Hepatocyte (in vitro differentiated cells): ENCODE measurements at regions not wholly inside any gene's neighbourhood (a gene's known extent, or its start where the extent isn't known, plus 50 kb on each side); places are given as distances from the start of the nearest gene placed in this dataset.

Source experiments
- DNase-seq: peaks from one replicate; pipeline ENCODE4 v3.0.0-alpha.2; 2016; ENCODE audit warnings: low spot score
- H2AFZ ChIP-seq: fragments of 200-600 bp; sonication (generic); 2 replicates; pipeline ENCODE4 v1.6.0; 2016; ENCODE audit warnings: antibody characterized with exemption, mild to moderate bottlenecking
- H3K27ac ChIP-seq: fragments of 200-600 bp; sonication (generic); 2 replicates; pipeline ENCODE4 v1.5.1; 2016; ENCODE audit warnings: mild to moderate bottlenecking
- H3K27me3 ChIP-seq: fragments of 200-600 bp; sonication (generic); 2 replicates; pipeline ENCODE4 v1.6.1; 2016
- H3K36me3 ChIP-seq: fragments of 200-600 bp; sonication (generic); replicated peaks from 2 replicates; pipeline ENCODE4 v1.5.1; 2016; ENCODE audit warnings: low read depth; ENCODE audit not compliant: insufficient read depth
- H3K4me1 ChIP-seq: fragments of 200-600 bp; sonication (generic); 2 replicates; pipeline ENCODE4 v1.5.1; 2016; ENCODE audit warnings: mild to moderate bottlenecking, moderate library complexity; ENCODE audit not compliant: insufficient read depth
- H3K4me2 ChIP-seq: fragments of 200-600 bp; sonication (generic); 2 replicates; pipeline ENCODE4 v1.6.0; 2016
- H3K4me3 ChIP-seq: fragments of 200-600 bp; sonication (generic); 2 replicates; pipeline ENCODE4 v1.5.1; 2016; ENCODE audit warnings: mild to moderate bottlenecking
- H3K79me2 ChIP-seq: fragments of 200-600 bp; sonication (generic); 2 replicates; pipeline ENCODE4 v1.6.0; 2017; ENCODE audit warnings: mild to moderate bottlenecking
- H3K9me2 ChIP-seq: fragments of 200-600 bp; sonication (generic); replicated peaks from 2 replicates; pipeline ENCODE4 v1.6.0; 2017; ENCODE audit warnings: mild to moderate bottlenecking; ENCODE audit not compliant: insufficient read depth
- H3K9me3 ChIP-seq: fragments of 200-600 bp; sonication (generic); 2 replicates; pipeline ENCODE4 v1.5.1; 2016; ENCODE audit warnings: low read depth, mild to moderate bottlenecking
- H4K20me1 ChIP-seq: fragments of 200-600 bp; sonication (generic); 2 replicates; pipeline ENCODE4 v1.6.0; 2016; ENCODE audit warnings: mild to moderate bottlenecking; ENCODE audit not compliant: insufficient read depth, poor library complexity, severe bottlenecking
- CTCF ChIP-seq: fragments of 200-600 bp; sonication (generic); IDR thresholded peaks from 2 replicates; pipeline ENCODE4 v1.5.1; 2016; ENCODE audit warnings: antibody characterized with exemption, mild to moderate bottlenecking; ENCODE audit not compliant: poor library complexity
- EZH2 ChIP-seq: fragments of 200-600 bp; sonication (generic); IDR thresholded peaks from 2 replicates; pipeline ENCODE4 v1.6.1; 2016; ENCODE audit warnings: antibody characterized with exemption, mild to moderate bottlenecking, borderline replicate concordance
- EZH2phosphoT487 ChIP-seq: fragments of 200-600 bp; sonication (generic); IDR thresholded peaks from one replicate; pipeline ENCODE4 v1.6.1; 2018; ENCODE audit warnings: antibody characterized with exemption, mild to moderate bottlenecking, low read depth, moderate library complexity; ENCODE audit not compliant: unreplicated experiment, severe bottlenecking
- WGBS: methylation state at CpG from one replicate; pipeline ENCODE4 v1.1.6; 2016; ENCODE audit warnings: low lambda C conversion rate; ENCODE audit errors: missing lambda C conversion rate; 5-methylcytosine and 5-hydroxymethylcytosine counted together

DNA sequence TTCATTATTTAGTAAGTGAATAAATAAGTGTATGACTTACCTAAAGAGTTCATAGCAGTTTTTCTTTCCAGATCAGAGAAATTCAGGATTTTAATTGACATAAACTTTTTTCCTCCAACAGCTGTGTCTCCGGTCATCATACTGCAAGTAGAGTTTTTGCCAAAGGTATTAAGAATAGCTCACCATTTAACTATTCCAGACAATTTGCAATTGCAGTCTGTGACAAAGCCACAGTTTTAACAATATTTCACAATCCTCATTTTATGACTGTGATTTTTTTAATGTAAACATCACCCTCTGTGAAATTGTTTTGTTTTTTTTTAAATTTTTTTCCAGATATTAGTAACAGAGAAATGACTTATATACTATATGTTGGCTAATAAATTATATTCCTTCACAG, 199.1 kb downstream of the TRIB2 start:
- Histone ChIP-seq H3K79me2 (no peaks in the 10 kb centered on the region), H3K4me1 (no peaks in the 10 kb centered on the region), H4K20me1 (no peaks in the 10 kb centered on the region), H3K9me2 (no peaks in the 10 kb centered on the region), H3K27me3 (no peaks in the 10 kb centered on the region), H2AFZ (no peak overlapping the region), H3K4me3 (no peak overlapping the region), H3K9me3 (no peaks in the 10 kb centered on the region), H3K27ac (no peak overlapping the region), H3K4me2 (no peak overlapping the region), H3K36me3 (no peaks in the 10 kb centered on the region)
- no peak for TF ChIP-seq EZH2
- no peak for TF ChIP-seq EZH2phosphoT487
- TF ChIP-seq CTCF: no peak
- no peak for DNase-seq
- WGBS: 86% methylated on average over 1 of the region's 1 CpG

DNA sequence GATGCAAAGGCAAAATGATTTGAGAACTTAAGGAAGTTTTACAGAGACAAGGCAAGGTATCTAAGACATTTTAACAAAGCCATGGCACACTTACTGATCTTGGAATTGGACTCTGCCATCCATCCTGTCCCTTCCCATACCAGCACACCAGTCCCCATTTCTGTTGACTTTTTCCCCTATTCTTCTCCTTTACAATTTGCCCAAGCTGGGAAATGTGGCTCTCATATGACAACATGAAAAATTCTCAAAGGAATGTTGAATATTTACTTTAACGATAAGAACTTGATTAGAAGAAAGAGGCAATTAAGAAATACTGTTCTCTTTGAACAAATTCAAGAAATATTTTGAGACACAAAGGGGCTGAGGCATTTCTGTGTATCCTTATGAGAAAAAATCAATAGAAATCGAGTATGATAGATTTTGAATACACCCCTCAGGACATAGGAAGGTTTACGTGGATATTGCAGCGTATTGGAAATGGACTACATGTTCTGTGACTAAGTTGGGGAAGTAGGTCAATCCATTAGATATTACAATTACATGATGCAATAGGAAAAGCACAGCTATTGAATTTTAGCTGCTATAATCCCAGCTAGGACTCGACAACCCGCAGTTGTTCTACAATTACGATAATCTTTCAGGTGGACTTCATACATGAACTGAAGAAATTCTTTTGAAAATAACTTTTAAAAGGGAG, 201.6 kb downstream of the TRIB2 start:
- Histone ChIP-seq H3K4me3 (no peak overlapping the region), H3K79me2 (no peaks in the 10 kb centered on the region), H3K36me3 (no peaks in the 10 kb centered on the region), H4K20me1 (no peaks in the 10 kb centered on the region), H3K27ac (peak overlapping the region; percentile 15), H3K27me3 (no peaks in the 10 kb centered on the region), H3K4me2 (no peak overlapping the region), H3K9me2 (no peaks in the 10 kb centered on the region), H3K4me1 (no peaks in the 10 kb centered on the region), H3K9me3 (no peaks in the 10 kb centered on the region), H2AFZ (no peak overlapping the region)
- TF ChIP-seq CTCF (no peak), EZH2 (no peak), EZH2phosphoT487 (no peak)
- 85% methylated on average over 7 of the region's 7 CpGs for whole genome bisulfite sequencing
- DNase-seq: no peak

GRCh38 chr2:12918835-12919445, 202.2 kb downstream of the TRIB2 start:
- H2AFZ ChIP-seq: no peak overlapping the region
- 50% methylated on average over 7 of the region's 7 CpGs for WGBS

More at GRCh38 chr2:12918835-12919445, 202.2 kb downstream of the TRIB2 start:
- no peak for TF ChIP-seq CTCF
- no peak for TF ChIP-seq EZH2
- no peak for TF ChIP-seq EZH2phosphoT487
- no peaks in the 10 kb centered on the region for H3K9me2 ChIP-seq
- H3K4me3 ChIP-seq: no peak overlapping the region
- H3K27ac ChIP-seq: peak overlapping the region; percentile 15
- no peak overlapping the region for H3K4me2 ChIP-seq
- no peaks in the 10 kb centered on the region for H3K9me3 ChIP-seq
- H4K20me1 ChIP-seq: no peaks in the 10 kb centered on the region
- no peaks in the 10 kb centered on the region for H3K79me2 ChIP-seq
- DNase-seq: no peak
- H3K4me1 ChIP-seq: no peaks in the 10 kb centered on the region
- no peaks in the 10 kb centered on the region for H3K27me3 ChIP-seq
- H3K36me3 ChIP-seq: no peaks in the 10 kb centered on the region
